GM12873 (cell line): ENCODE measurements at regions not wholly inside any gene's neighbourhood (a gene's known extent, or its start where the extent isn't known, plus 50 kb on each side); places are given as distances from the start of the nearest gene placed in this dataset.

Experiments used
- TF ChIP-seq, protein P1 (sequence below): IDR thresholded peaks from 2 replicates; pipeline ENCODE4 v1.5.1; 2012; ENCODE audit warnings: low read depth, mild to moderate bottlenecking, moderate library complexity, low read length, control low read depth; ENCODE audit not compliant: insufficient read depth; ENCODE audit errors: missing control alignments

- TF ChIP-seq, protein P1, sequence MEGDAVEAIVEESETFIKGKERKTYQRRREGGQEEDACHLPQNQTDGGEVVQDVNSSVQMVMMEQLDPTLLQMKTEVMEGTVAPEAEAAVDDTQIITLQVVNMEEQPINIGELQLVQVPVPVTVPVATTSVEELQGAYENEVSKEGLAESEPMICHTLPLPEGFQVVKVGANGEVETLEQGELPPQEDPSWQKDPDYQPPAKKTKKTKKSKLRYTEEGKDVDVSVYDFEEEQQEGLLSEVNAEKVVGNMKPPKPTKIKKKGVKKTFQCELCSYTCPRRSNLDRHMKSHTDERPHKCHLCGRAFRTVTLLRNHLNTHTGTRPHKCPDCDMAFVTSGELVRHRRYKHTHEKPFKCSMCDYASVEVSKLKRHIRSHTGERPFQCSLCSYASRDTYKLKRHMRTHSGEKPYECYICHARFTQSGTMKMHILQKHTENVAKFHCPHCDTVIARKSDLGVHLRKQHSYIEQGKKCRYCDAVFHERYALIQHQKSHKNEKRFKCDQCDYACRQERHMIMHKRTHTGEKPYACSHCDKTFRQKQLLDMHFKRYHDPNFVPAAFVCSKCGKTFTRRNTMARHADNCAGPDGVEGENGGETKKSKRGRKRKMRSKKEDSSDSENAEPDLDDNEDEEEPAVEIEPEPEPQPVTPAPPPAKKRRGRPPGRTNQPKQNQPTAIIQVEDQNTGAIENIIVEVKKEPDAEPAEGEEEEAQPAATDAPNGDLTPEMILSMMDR = no peak
These were observed 1508.0 kb upstream of the TENM4 start for GRCh38 chr11:80948781-80949180.

- TF ChIP-seq, protein P1 = no peak
These were observed 1503.9 kb upstream of the TENM4 start for GRCh38 chr11:80944758-80945157.

DNA sequence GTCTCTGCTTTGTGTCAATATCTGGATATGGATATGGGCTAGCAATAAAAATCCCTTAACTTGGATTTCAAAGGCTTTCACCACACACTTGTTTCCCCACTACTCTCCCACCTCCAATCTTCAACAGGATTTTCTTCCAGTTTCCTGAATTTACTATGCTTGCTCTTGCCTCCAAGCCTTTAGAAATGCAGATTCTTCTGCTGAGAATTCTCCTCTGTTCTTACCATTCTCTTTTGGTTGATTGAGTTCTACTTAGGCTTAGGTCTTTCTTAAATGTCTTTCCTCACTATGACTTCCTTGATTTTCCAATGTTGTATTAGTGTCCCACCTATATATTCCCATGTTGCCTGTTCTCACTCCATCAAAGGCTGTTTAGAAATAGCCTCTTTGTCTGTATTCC lies 1502.4 kb upstream of the TENM4 start:
- TF ChIP-seq, protein P1 = no peak

DNA sequence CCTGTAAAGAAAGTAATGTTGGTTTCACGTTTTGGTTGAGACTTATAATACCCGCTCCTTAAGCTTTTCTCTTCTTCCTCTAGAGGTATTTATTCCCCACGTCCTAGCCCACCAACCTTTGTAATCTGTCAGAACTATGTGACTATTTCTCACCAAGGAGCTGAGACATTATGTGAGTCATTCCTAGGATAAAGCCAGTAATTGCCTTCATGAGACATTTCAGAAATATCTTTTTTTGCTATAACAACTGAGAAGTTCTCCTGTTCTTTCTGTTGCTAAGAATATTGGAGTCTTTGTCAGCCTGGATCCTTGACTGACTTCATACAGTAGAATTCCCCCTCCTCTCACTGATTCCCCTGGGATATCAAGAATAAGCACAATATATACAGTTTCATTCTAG lies 1497.0 kb upstream of the TENM4 start:
- TF ChIP-seq, protein P1 = no peak

- TF ChIP-seq, protein P1 = no peak
These were observed 1489.2 kb upstream of the TENM4 start for GRCh38 chr11:80930038-80930437.

- TF ChIP-seq, protein P1 = no peak
These were observed 1488.4 kb upstream of the TENM4 start for GRCh38 chr11:80929031-80929805.

DNA sequence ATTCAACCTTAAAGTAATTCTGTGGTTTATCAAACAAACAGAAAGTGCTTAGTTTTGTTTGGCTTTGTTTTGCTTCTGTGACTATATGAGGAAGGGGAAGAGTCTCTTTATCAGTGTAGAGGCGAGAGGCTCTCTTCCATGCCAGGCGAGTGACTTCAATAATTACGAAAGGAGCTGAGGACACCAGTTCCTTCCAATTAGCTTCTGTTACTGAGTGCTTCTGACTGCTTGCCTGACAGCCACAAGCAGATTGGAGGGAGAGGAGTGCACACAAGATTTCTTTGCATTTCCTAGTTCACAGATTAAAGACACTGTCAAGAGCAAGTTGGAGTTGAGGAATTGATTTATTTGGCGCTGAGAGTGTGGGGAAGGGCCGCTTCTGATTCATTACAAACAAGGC lies 1484.5 kb upstream of the TENM4 start:
- TF ChIP-seq, protein P1 = no peak
